Muscle of leg (tissue), 3 donors: ENCODE measurements at regions not wholly inside any gene's neighbourhood (a gene's known extent, or its start where the extent isn't known, plus 50 kb on each side); places are given as distances from the start of the nearest gene placed in this dataset.

Experiments used
- DNase-seq: peaks from one replicate; pipeline ENCODE4 v3.0.0; 2013
- H3K27ac ChIP-seq: one replicate; pipeline ENCODE4 v1.5.1; 2013; ENCODE audit warnings: mild to moderate bottlenecking, low read length, control low read depth
- H3K27me3 ChIP-seq: one replicate; pipeline ENCODE4 v1.6.1; 2013; ENCODE audit warnings: low read length; ENCODE audit not compliant: control insufficient read depth, insufficient read depth
- H3K36me3 ChIP-seq: one replicate; pipeline ENCODE4 v1.6.1; 2013; ENCODE audit warnings: low read length; ENCODE audit not compliant: control insufficient read depth, insufficient read depth
- H3K4me1 ChIP-seq: one replicate; pipeline ENCODE4 v1.6.1; 2013; ENCODE audit warnings: low read length; ENCODE audit not compliant: control insufficient read depth, insufficient read depth
- H3K4me3 ChIP-seq: one replicate; pipeline ENCODE4 v1.5.1; 2013; ENCODE audit warnings: low read length, control low read depth
- H3K9me3 ChIP-seq: replicated peaks from 2 replicates; pipeline ENCODE4 v1.6.1; 2013; ENCODE audit warnings: low read depth, low read length; ENCODE audit not compliant: control insufficient read depth
- WGBS: methylation state at CpG from one replicate; pipeline ENCODE4 v1.1.5; 2013; ENCODE audit warnings: missing lambda C conversion rate; ENCODE audit not compliant: insufficient coverage; 5-methylcytosine and 5-hydroxymethylcytosine counted together

- Histone ChIP-seq H3K27me3 (no peaks in the 10 kb centered on the region), H3K9me3 (no peaks in the 10 kb centered on the region), H3K4me3 (no peak overlapping the region), H3K36me3 (no peaks in the 10 kb centered on the region), H3K4me1 (no peaks in the 10 kb centered on the region), H3K27ac (no peak overlapping the region)
- no CpG with 5 or more reads among the region's 2 CpGs for WGBS
- no peak for DNase-seq
These were observed 558.9 kb upstream of the WWC1 start for GRCh38 chr5:167732499-167732898.

- Histone ChIP-seq H3K36me3 (no peaks in the 10 kb centered on the region), H3K9me3 (no peaks in the 10 kb centered on the region), H3K27me3 (no peaks in the 10 kb centered on the region), H3K27ac (no peak overlapping the region), H3K4me1 (no peaks in the 10 kb centered on the region), H3K4me3 (no peak overlapping the region)
- 93% methylated on average over 12 of the region's 12 CpGs for WGBS
- no peak for DNase-seq
These were observed 554.5 kb upstream of the WWC1 start for GRCh38 chr5:167736992-167737391.

- DNase-seq: no peak
- Histone ChIP-seq H3K27ac (no peak overlapping the region), H3K27me3 (no peaks in the 10 kb centered on the region), H3K4me1 (no peaks in the 10 kb centered on the region), H3K4me3 (no peak overlapping the region), H3K36me3 (no peaks in the 10 kb centered on the region), H3K9me3 (no peaks in the 10 kb centered on the region)
- WGBS: 41% methylated on average over 2 of the region's 4 CpGs
These were observed 547.6 kb upstream of the WWC1 start for GRCh38 chr5:167743695-167744464.

- no peak overlapping the region for H3K27ac ChIP-seq
- no peaks in the 10 kb centered on the region for H3K36me3 ChIP-seq
- WGBS: 96% methylated on average over 4 of the region's 6 CpGs
- H3K4me3 ChIP-seq: no peak overlapping the region
- H3K9me3 ChIP-seq: no peaks in the 10 kb centered on the region
- no peak for DNase-seq
- H3K27me3 ChIP-seq: no peaks in the 10 kb centered on the region
- H3K4me1 ChIP-seq: no peaks in the 10 kb centered on the region
These were observed 545.6 kb upstream of the WWC1 start for GRCh38 chr5:167745868-167746267.

- no peak overlapping the region for H3K27ac ChIP-seq
- WGBS: 83% methylated on average over 1 of the region's 1 CpG
- no peaks in the 10 kb centered on the region for H3K36me3 ChIP-seq
- H3K4me1 ChIP-seq: no peaks in the 10 kb centered on the region
- H3K9me3 ChIP-seq: no peaks in the 10 kb centered on the region
- H3K27me3 ChIP-seq: no peaks in the 10 kb centered on the region
- H3K4me3 ChIP-seq: no peak overlapping the region
- no peak for DNase-seq
These were observed 540.9 kb upstream of the WWC1 start for GRCh38 chr5:167750586-167750985.

GRCh38 chr5:167752936-167753335 lies 538.5 kb upstream of the WWC1 start:
- H3K9me3 ChIP-seq: no peaks in the 10 kb centered on the region
- WGBS: 33% methylated on average over 1 of the region's 4 CpGs
- H3K4me1 ChIP-seq: no peaks in the 10 kb centered on the region
- no peak for DNase-seq
- no peak overlapping the region for H3K4me3 ChIP-seq
- H3K27me3 ChIP-seq: no peaks in the 10 kb centered on the region
- no peak overlapping the region for H3K27ac ChIP-seq
- no peaks in the 10 kb centered on the region for H3K36me3 ChIP-seq

GRCh38 chr5:167753725-167754490 lies 537.5 kb upstream of the WWC1 start:
- Histone ChIP-seq H3K9me3 (no peaks in the 10 kb centered on the region), H3K4me1 (no peaks in the 10 kb centered on the region), H3K27me3 (no peaks in the 10 kb centered on the region), H3K36me3 (no peaks in the 10 kb centered on the region), H3K4me3 (no peak overlapping the region), H3K27ac (no peak overlapping the region)
- DNase-seq: no peak
- whole genome bisulfite sequencing: 68% methylated on average over 3 of the region's 6 CpGs

- Histone ChIP-seq H3K4me1 (no peaks in the 10 kb centered on the region), H3K27me3 (no peaks in the 10 kb centered on the region), H3K9me3 (no peaks in the 10 kb centered on the region), H3K27ac (no peak overlapping the region), H3K4me3 (no peak overlapping the region), H3K36me3 (no peaks in the 10 kb centered on the region)
- no CpG with 5 or more reads among the region's 5 CpGs for WGBS
- DNase-seq: no peak
These were observed 536.9 kb upstream of the WWC1 start for GRCh38 chr5:167754501-167755021.

GRCh38 chr5:167755420-167755819 lies 536.0 kb upstream of the WWC1 start:
- no peaks in the 10 kb centered on the region for H3K9me3 ChIP-seq

GRCh38 chr5:167759057-167759821 lies 532.2 kb upstream of the WWC1 start:
- Histone ChIP-seq H3K9me3 (no peaks in the 10 kb centered on the region), H3K4me3 (no peak overlapping the region), H3K27me3 (no peaks in the 10 kb centered on the region), H3K36me3 (no peaks in the 10 kb centered on the region), H3K4me1 (no peaks in the 10 kb centered on the region), H3K27ac (no peak overlapping the region)
- 58% methylated on average over 2 of the region's 2 CpGs for WGBS
- DNase-seq: no peak

More at GRCh38 chr5:167755420-167755819, 536.0 kb upstream of the WWC1 start:
- Histone ChIP-seq H3K4me3 (no peak overlapping the region), H3K27ac (no peak overlapping the region), H3K27me3 (no peaks in the 10 kb centered on the region), H3K4me1 (no peaks in the 10 kb centered on the region), H3K36me3 (no peaks in the 10 kb centered on the region)
- WGBS: no CpG with 5 or more reads among the region's 2 CpGs
- no peak for DNase-seq
